HepG2 (cell line): ENCODE measurements at regions not wholly inside any gene's neighbourhood (a gene's known extent, or its start where the extent isn't known, plus 50 kb on each side); places are given as distances from the start of the nearest gene placed in this dataset.

Experiments
- CTCF ChIP-seq: sonication (generic); formaldehyde crosslinking; IDR thresholded peaks from 2 replicates; pipeline ENCODE4 v1.5.0; 2020; ENCODE audit warnings: mild to moderate bottlenecking, missing genetic modification reagents, moderate library complexity
- GMEB2 ChIP-seq: IDR thresholded peaks from 2 replicates; pipeline ENCODE4 v1.6.1; 2016; ENCODE audit warnings: missing biosample characterization, missing genetic modification reagents, low read depth
- HNRNPL ChIP-seq: fragments of 200-400 bp; formaldehyde crosslinking; IDR thresholded peaks from 2 replicates; pipeline ENCODE4 v1.6.1; 2017; ENCODE audit warnings: mild to moderate bottlenecking, low read depth, low read length
- MEIS1 ChIP-seq: sonication (generic); formaldehyde crosslinking; IDR thresholded peaks from 2 replicates; pipeline ENCODE4 v1.9.0; 2021; ENCODE audit warnings: mild to moderate bottlenecking, missing genetic modification reagents, moderate library complexity, borderline replicate concordance
- PPARG ChIP-seq: conservative IDR thresholded peaks from 2 replicates; pipeline ENCODE4 v1.6.1; 2016; ENCODE audit warnings: missing biosample characterization, missing genetic modification reagents
- ZBTB20 ChIP-seq: sonication (generic); formaldehyde crosslinking; IDR thresholded peaks from 2 replicates; pipeline ENCODE4 v1.8.1; 2023; ENCODE audit warnings: missing genetic modification reagents, low read depth, mild to moderate bottlenecking, borderline replicate concordance
- ZBTB4 ChIP-seq: sonication (generic); formaldehyde crosslinking; IDR thresholded peaks from 2 replicates; pipeline ENCODE4 v1.4.0; 2020; ENCODE audit warnings: missing genetic modification reagents, mild to moderate bottlenecking, borderline replicate concordance
- ZNF12 ChIP-seq: sonication (generic); formaldehyde crosslinking; IDR thresholded peaks from 2 replicates; pipeline ENCODE4 v1.5.0; 2020; ENCODE audit warnings: missing genetic modification reagents
- ZNF713 ChIP-seq: sonication (generic); formaldehyde crosslinking; IDR thresholded peaks from 2 replicates; pipeline ENCODE4 v1.4.0; 2020; ENCODE audit warnings: mild to moderate bottlenecking, missing genetic modification reagents

- TF ChIP-seq ZNF713 (CRISPR knock-in tag): no peak
- no peak for TF ChIP-seq ZNF12
- no peak for TF ChIP-seq GMEB2 (CRISPR knock-in tag)
- no peak for TF ChIP-seq ZBTB20 (CRISPR knock-in tag)
- TF ChIP-seq MEIS1 (CRISPR knock-in tag): no peak
- no peak for TF ChIP-seq CTCF (CRISPR knock-in tag)
- TF ChIP-seq PPARG: no peak
- TF ChIP-seq ZBTB4 (CRISPR knock-in tag): no peak
- TF ChIP-seq HNRNPL: no peak
These were observed 213.3 kb downstream of the ANKRD50 start for GRCh38 chr4:124499261-124499660.
